Mesenchymal stem cell (in vitro differentiated cells and primary cell): ENCODE measurements at regions not wholly inside any gene's neighbourhood (a gene's known extent, or its start where the extent isn't known, plus 50 kb on each side); places are given as distances from the start of the nearest gene placed in this dataset.

Experiments used
- DNase-seq: peaks from one replicate; pipeline ENCODE4 v3.0.0-alpha.2; 2013
- H2AFZ ChIP-seq: one replicate; pipeline ENCODE4 v1.6.1; 2013; ENCODE audit warnings: low read depth, mild to moderate bottlenecking, control low read depth, inconsistent platforms, low read length, moderate library complexity
- H2AK5ac ChIP-seq: 2 replicates; pipeline ENCODE4 v1.6.1; 2013; ENCODE audit warnings: low read length, moderate library complexity, mild to moderate bottlenecking, inconsistent platforms; ENCODE audit not compliant: severe bottlenecking
- H2BK120ac ChIP-seq: one replicate; pipeline ENCODE4 v1.6.1; 2013; ENCODE audit warnings: low read depth, mild to moderate bottlenecking, inconsistent platforms, low read length, moderate library complexity
- H2BK12ac ChIP-seq, 2 experiments: one replicate each; pipeline ENCODE4 v1.6.1; 2013; ENCODE audit warnings: inconsistent platforms in 2 of 2, low read length in 2 of 2, mild to moderate bottlenecking in 2 of 2, moderate library complexity in 2 of 2, control low read depth in 1 of 2
- H2BK15ac ChIP-seq: one replicate; pipeline ENCODE4 v1.6.1; 2013; ENCODE audit warnings: mild to moderate bottlenecking, low read depth, inconsistent platforms; ENCODE audit not compliant: poor library complexity, severe bottlenecking
- H2BK5ac ChIP-seq: 2 replicates; pipeline ENCODE4 v1.6.1; 2013; ENCODE audit warnings: low read depth, mild to moderate bottlenecking, low read length, control low read depth, inconsistent platforms; ENCODE audit not compliant: poor library complexity, severe bottlenecking
- H3K14ac ChIP-seq, 2 experiments: one replicate each; pipeline ENCODE4 v1.6.1; 2013; ENCODE audit warnings: inconsistent platforms in 2 of 2, low read length in 2 of 2, control low read depth in 1 of 2, mild to moderate bottlenecking in 1 of 2, moderate library complexity in 1 of 2
- H3K18ac ChIP-seq, 2 experiments: one replicate each; pipeline ENCODE4 v1.6.1; 2013; ENCODE audit warnings: inconsistent platforms in 2 of 2, low read length in 2 of 2, control low read depth in 1 of 2, low read depth in 1 of 2, mild to moderate bottlenecking in 1 of 2
- H3K23ac ChIP-seq, 2 experiments: one replicate each; pipeline ENCODE4 v1.6.1; 2013; ENCODE audit warnings: inconsistent platforms in 2 of 2, low read length in 2 of 2, mild to moderate bottlenecking in 2 of 2, moderate library complexity in 2 of 2, control low read depth in 1 of 2
- H3K27ac ChIP-seq: 2 replicates; pipeline ENCODE4 v1.5.1; 2013; ENCODE audit warnings: mild to moderate bottlenecking, moderate library complexity, low read length, control low read depth, inconsistent platforms; ENCODE audit not compliant: poor library complexity, severe bottlenecking
- H3K27me3 ChIP-seq, 2 experiments: 2 replicates each; pipeline versions ENCODE4 v1.6.1 to v1.7.0; 2013; ENCODE audit warnings: low read length in 2 of 2, mild to moderate bottlenecking in 2 of 2, moderate library complexity in 2 of 2, control low read depth in 1 of 2, inconsistent platforms in 1 of 2; ENCODE audit not compliant: control insufficient read depth in 1 of 2, insufficient read depth in 1 of 2
- H3K36me3 ChIP-seq, 2 experiments: 2 replicates each; pipeline versions ENCODE4 v1.6.1 to v1.7.0; 2013; ENCODE audit warnings: low read length in 2 of 2, control low read depth in 1 of 2, inconsistent platforms in 1 of 2, low read depth in 1 of 2, mild to moderate bottlenecking in 1 of 2; ENCODE audit not compliant: insufficient read depth in 2 of 2, control insufficient read depth in 1 of 2
- H3K4ac ChIP-seq, 2 experiments: one replicate each; pipeline ENCODE4 v1.6.1; 2013; ENCODE audit warnings: inconsistent platforms in 2 of 2, low read length in 2 of 2, mild to moderate bottlenecking in 2 of 2, moderate library complexity in 2 of 2, control low read depth in 1 of 2, low read depth in 1 of 2
- H3K4me1 ChIP-seq: 2 replicates; pipeline ENCODE4 v1.6.1; 2013; ENCODE audit warnings: low read depth, low read length, control low read depth; ENCODE audit not compliant: control insufficient read depth, insufficient read depth
- H3K4me2 ChIP-seq: 2 replicates; pipeline ENCODE4 v1.6.1; 2013; ENCODE audit warnings: low read length, mild to moderate bottlenecking, inconsistent platforms; ENCODE audit not compliant: poor library complexity, severe bottlenecking
- H3K4me3 ChIP-seq, 2 experiments: 2 replicates each; pipeline versions ENCODE4 v1.5.1 to v1.7.0; 2013; ENCODE audit warnings: low read length in 2 of 2, mild to moderate bottlenecking in 2 of 2, control low read depth in 1 of 2, low read depth in 1 of 2; ENCODE audit not compliant: insufficient read depth in 1 of 2
- H3K79me1 ChIP-seq: replicated peaks from 2 replicates; pipeline ENCODE4 v1.6.1; 2013; ENCODE audit warnings: mild to moderate bottlenecking, control low read depth, low read length, inconsistent platforms; ENCODE audit not compliant: poor library complexity, severe bottlenecking
- H3K9ac ChIP-seq: 2 replicates; pipeline ENCODE4 v1.7.0; 2013; ENCODE audit warnings: mild to moderate bottlenecking, low read length, moderate library complexity
- H3K9me3 ChIP-seq: 2 replicates; pipeline ENCODE4 v1.7.0; 2013; ENCODE audit warnings: mild to moderate bottlenecking, low read length; ENCODE audit not compliant: control insufficient read depth
- H4K8ac ChIP-seq: one replicate; pipeline ENCODE4 v1.6.1; 2013; ENCODE audit warnings: inconsistent platforms, mild to moderate bottlenecking, low read length, moderate library complexity
- H4K91ac ChIP-seq: one replicate; pipeline ENCODE4 v1.6.1; 2013; ENCODE audit warnings: mild to moderate bottlenecking, low read length, inconsistent platforms
- WGBS: methylation state at CpG from one replicate; pipeline ENCODE4 v1.1.7; 2013; ENCODE audit warnings: mixed read lengths; 5-methylcytosine and 5-hydroxymethylcytosine counted together

DNA sequence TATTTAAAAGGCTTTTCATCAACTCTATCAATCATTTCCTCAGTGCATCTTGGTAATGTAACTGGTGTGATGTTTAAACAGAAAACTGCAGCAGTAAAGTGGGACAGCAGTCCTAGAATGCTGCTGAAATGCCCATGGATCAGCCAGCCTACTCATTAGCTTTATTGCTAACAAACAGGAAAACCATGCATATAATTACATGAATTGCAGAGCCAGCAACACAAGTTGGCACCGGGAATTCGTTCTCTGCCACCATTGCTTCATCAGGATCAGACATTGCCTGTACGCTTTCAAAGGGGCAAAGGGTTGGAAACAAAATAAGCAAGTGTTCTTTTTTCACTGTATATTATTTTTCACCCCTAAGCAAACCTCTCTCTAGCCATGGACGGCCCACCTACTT, 276.2 kb upstream of the LRRC7 start:
- H2AK5ac ChIP-seq, result no peak overlapping the region
- H3K18ac ChIP-seq, result peak overlapping the region in 1 of 2 experiments; percentile 57
- no peaks in the 10 kb centered on the region for H3K79me1 ChIP-seq
- H2AFZ ChIP-seq, result no peak overlapping the region
- H3K27me3 ChIP-seq, result no peaks in the 10 kb centered on the region
- H2BK15ac ChIP-seq, result no peak overlapping the region
- no peak overlapping the region for H3K27ac ChIP-seq
- H3K4me3 ChIP-seq, result no peak overlapping the region
- H3K4me2 ChIP-seq, result no peak overlapping the region
- WGBS, result 93% methylated on average over 3 of the region's 4 CpGs
- DNase-seq, result no peak
- H3K23ac ChIP-seq, result no peak overlapping the region
- no peaks in the 10 kb centered on the region for H3K36me3 ChIP-seq
- H2BK12ac ChIP-seq, result no peak overlapping the region
- H4K91ac ChIP-seq, result no peak overlapping the region
- no peak overlapping the region for H2BK120ac ChIP-seq
- H2BK5ac ChIP-seq, result no peak overlapping the region
- H3K14ac ChIP-seq, result no peak overlapping the region
- H3K9ac ChIP-seq, result no peak overlapping the region
- H3K4me1 ChIP-seq, result no peaks in the 10 kb centered on the region
- H3K4ac ChIP-seq, result peak overlapping the region in 1 of 2 experiments; percentile 15
- H4K8ac ChIP-seq, result no peak overlapping the region
- no peaks in the 10 kb centered on the region for H3K9me3 ChIP-seq

DNA sequence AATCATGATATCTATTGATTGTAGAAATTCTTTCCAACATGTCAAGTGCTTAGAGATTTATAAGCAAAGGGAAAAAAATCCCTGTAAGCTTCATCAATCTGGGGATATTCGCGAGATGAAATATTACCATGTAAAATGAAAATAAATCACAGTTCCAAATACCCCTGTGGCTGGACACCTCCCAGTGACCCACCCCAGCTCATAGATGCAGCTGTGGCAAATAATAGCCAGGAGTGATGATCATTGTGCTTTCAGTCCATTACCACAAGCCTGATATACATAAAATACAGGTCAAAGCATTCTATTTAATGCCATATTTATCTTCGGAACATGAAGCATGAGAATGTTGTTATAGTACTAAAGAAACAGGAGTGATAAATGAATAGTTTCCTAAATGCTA, 274.9 kb upstream of the LRRC7 start:
- Histone ChIP-seq H3K79me1 (no peaks in the 10 kb centered on the region), H3K36me3 (no peaks in the 10 kb centered on the region), H3K18ac (no peak overlapping the region), H2AK5ac (no peak overlapping the region), H3K27ac (no peak overlapping the region), H2AFZ (no peak overlapping the region), H4K8ac (no peak overlapping the region), H3K4me1 (no peaks in the 10 kb centered on the region), H4K91ac (no peak overlapping the region), H3K9ac (no peak overlapping the region), H3K4me2 (no peak overlapping the region), H2BK12ac (no peak overlapping the region), H3K14ac (no peak overlapping the region), H3K27me3 (no peaks in the 10 kb centered on the region), H3K4me3 (no peak overlapping the region), H3K4ac (no peak overlapping the region), H2BK15ac (no peak overlapping the region), H3K23ac (no peak overlapping the region), H2BK120ac (no peak overlapping the region), H2BK5ac (no peak overlapping the region), H3K9me3 (no peaks in the 10 kb centered on the region)
- WGBS, result 100% methylated on average over 1 of the region's 3 CpGs
- DNase-seq, result no peak

DNA sequence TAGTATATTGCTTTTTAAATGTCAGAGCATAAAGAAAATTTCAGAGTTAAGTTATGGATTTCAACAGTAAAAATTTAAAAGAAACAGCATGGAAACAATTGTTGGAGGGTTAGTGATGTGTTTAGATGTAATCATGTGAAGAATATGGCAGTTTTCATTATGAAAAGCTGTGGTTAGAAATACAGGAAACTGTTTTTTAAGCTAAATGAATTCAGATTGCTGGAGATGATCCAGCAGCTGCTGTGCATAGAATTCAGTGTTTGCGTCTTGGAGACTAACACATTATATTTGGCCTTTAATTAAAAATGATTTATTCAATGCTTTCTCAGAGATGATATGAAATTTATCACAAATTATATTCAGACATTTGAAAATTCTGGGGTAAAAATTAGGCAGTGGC, 273.6 kb upstream of the LRRC7 start:
- no peak overlapping the region for H2AK5ac ChIP-seq
- H2BK5ac ChIP-seq, result no peak overlapping the region
- no peak overlapping the region for H2BK15ac ChIP-seq
- H3K4me2 ChIP-seq, result no peak overlapping the region
- H2AFZ ChIP-seq, result no peak overlapping the region
- no peak overlapping the region for H4K8ac ChIP-seq
- H3K27me3 ChIP-seq, result no peaks in the 10 kb centered on the region
- H3K23ac ChIP-seq, result no peak overlapping the region
- H2BK12ac ChIP-seq, result no peak overlapping the region
- H3K4me3 ChIP-seq, result no peak overlapping the region
- no peak overlapping the region for H3K4ac ChIP-seq
- no peaks in the 10 kb centered on the region for H3K36me3 ChIP-seq
- H3K4me1 ChIP-seq, result no peaks in the 10 kb centered on the region
- no peak overlapping the region for H3K18ac ChIP-seq
- no peak overlapping the region for H3K14ac ChIP-seq
- no CpG with 5 or more reads among the region's 1 CpG for WGBS
- no peaks in the 10 kb centered on the region for H3K79me1 ChIP-seq
- H2BK120ac ChIP-seq, result no peak overlapping the region
- no peak for DNase-seq
- H4K91ac ChIP-seq, result no peak overlapping the region
- H3K27ac ChIP-seq, result no peak overlapping the region
- no peaks in the 10 kb centered on the region for H3K9me3 ChIP-seq
- H3K9ac ChIP-seq, result no peak overlapping the region

DNA sequence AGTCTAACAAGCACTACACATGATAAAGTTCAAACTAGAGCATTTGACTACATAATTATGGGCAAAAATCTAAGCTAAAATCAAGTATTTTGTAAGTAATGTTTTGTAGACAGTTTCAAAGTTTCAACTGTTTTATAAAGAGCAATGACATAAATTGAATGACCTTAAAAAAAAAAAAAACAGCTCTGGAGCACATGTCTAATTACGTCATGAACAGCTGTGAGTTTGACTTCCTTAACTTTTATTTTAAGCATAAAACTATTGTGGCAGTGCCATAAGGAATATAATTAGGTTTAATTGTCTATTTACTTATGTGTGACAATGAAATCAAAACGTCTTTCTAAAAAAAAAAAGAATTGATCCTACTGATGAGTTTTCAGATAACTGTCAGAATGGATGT, 272.5 kb upstream of the LRRC7 start:
- Histone ChIP-seq H4K8ac (no peak overlapping the region), H3K4me3 (no peak overlapping the region), H2BK120ac (no peak overlapping the region), H3K27ac (no peak overlapping the region), H2AK5ac (no peak overlapping the region), H3K14ac (no peak overlapping the region), H3K36me3 (no peaks in the 10 kb centered on the region), H3K4me2 (no peak overlapping the region), H4K91ac (no peak overlapping the region), H3K18ac (no peak overlapping the region), H2AFZ (no peak overlapping the region), H3K23ac (no peak overlapping the region), H2BK12ac (no peak overlapping the region), H2BK5ac (no peak overlapping the region), H3K9ac (no peak overlapping the region), H3K79me1 (no peaks in the 10 kb centered on the region), H3K9me3 (no peaks in the 10 kb centered on the region), H2BK15ac (no peak overlapping the region), H3K27me3 (no peaks in the 10 kb centered on the region), H3K4ac (no peak overlapping the region), H3K4me1 (no peaks in the 10 kb centered on the region)
- no CpG with 5 or more reads among the region's 2 CpGs for WGBS
- no peak for DNase-seq
